ENCODE measurements at regions not wholly inside any gene's neighbourhood (a gene's known extent, or its start where the extent isn't known, plus 50 kb on each side); places are given as distances from the start of the nearest gene placed in this dataset.

DNA sequence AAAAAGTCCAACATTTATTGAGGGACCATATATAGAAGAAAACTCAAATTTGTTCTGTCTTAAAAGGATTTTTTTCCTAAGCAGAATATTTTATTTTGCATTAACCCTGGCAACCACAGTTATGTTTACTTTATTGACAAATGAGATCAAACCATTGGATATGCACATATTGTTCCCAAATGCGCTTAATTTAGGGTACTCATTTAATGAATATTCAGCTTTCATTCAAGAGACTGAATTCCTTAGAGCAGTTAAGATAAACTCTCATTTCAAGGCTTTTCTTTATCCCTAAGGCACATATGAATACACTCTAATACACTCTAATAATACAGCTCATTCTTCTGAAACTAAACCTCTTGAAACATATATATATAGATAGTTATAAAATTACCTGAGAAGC, 150.2 kb downstream of the HMHB1 start:
- TF ChIP-seq CTCF (IDR thresholded peaks at IDR 0.05 in 4 of 5, conservative IDR thresholded peaks at IDR 0.05 in 1 of 5): no peak
- no peak for TF ChIP-seq POLR2A (IDR thresholded peaks at IDR 0.05)
